Astrocyte (in vitro differentiated cells and primary cell): ENCODE measurements at regions not wholly inside any gene's neighbourhood (a gene's known extent, or its start where the extent isn't known, plus 50 kb on each side); places are given as distances from the start of the nearest gene placed in this dataset.
"Not testable (repeated sequence)": the region's sequence is repeated elsewhere in the genome, so short reads cannot be mapped to it uniquely, and the experiment has no call there.

Experiments used
- DNase-seq: peaks from one replicate; pipeline ENCODE4 v3.0.0-alpha.2; 2010; ENCODE audit warnings: low read depth
- FAIRE-seq: peaks from 2 replicates; lab custom pipeline; 2011; peaks lifted over from hg19 to GRCh38; lab: Jason Lieb, UNC
- H2AFZ ChIP-seq: 2 replicates; pipeline ENCODE4 v1.6.0; 2012; ENCODE audit warnings: low read depth, low read length, inconsistent platforms
- H3K27ac ChIP-seq: 2 replicates; pipeline ENCODE4 v1.5.1; 2011; ENCODE audit warnings: low read depth, low read length, inconsistent platforms
- H3K27me3 ChIP-seq: 2 replicates; pipeline ENCODE4 v1.6.0; 2011; ENCODE audit warnings: low read length, inconsistent platforms; ENCODE audit not compliant: insufficient read depth
- H3K36me3 ChIP-seq: 2 replicates; pipeline ENCODE4 v1.5.1; 2011; ENCODE audit warnings: low read length, inconsistent platforms; ENCODE audit not compliant: insufficient read depth
- H3K4me1 ChIP-seq: 2 replicates; pipeline ENCODE4 v1.5.1; 2011; ENCODE audit warnings: low read length, inconsistent platforms; ENCODE audit not compliant: insufficient read depth
- H3K4me2 ChIP-seq: 2 replicates; pipeline ENCODE4 v1.6.0; 2012; ENCODE audit warnings: low read length, inconsistent platforms
- H3K4me3 ChIP-seq: 2 replicates; pipeline ENCODE4 v1.5.1; 2011; ENCODE audit warnings: low read depth, mild to moderate bottlenecking, low read length, inconsistent platforms; ENCODE audit not compliant: insufficient read depth
- H3K79me2 ChIP-seq: 2 replicates; pipeline ENCODE4 v1.6.0; 2012; ENCODE audit warnings: mild to moderate bottlenecking, low read length, inconsistent platforms; ENCODE audit not compliant: insufficient read depth
- H3K9ac ChIP-seq: 2 replicates; pipeline ENCODE4 v1.6.0; 2012; ENCODE audit warnings: mild to moderate bottlenecking, low read length, inconsistent platforms
- H3K9me3 ChIP-seq: 2 replicates; pipeline ENCODE4 v1.5.1; 2012; ENCODE audit warnings: low read depth, mild to moderate bottlenecking, low read length, inconsistent platforms; ENCODE audit not compliant: insufficient read depth
- H4K20me1 ChIP-seq: 2 replicates; pipeline ENCODE4 v1.6.0; 2012; ENCODE audit warnings: low read length, inconsistent platforms; ENCODE audit not compliant: insufficient read depth
- H3K27ac Mint-ChIP-seq: one replicate; pipeline ENCODE4 v1.8.0; 2021; ENCODE audit warnings: mild to moderate bottlenecking, mixed read lengths; ENCODE audit not compliant: unreplicated experiment
- H3K27me3 Mint-ChIP-seq: one replicate; pipeline ENCODE4 v1.8.0; 2021; ENCODE audit warnings: low read depth, mixed read lengths; ENCODE audit not compliant: unreplicated experiment
- H3K36me3 Mint-ChIP-seq: one replicate; pipeline ENCODE4 v1.8.0; 2021; ENCODE audit warnings: low read depth, mixed read lengths; ENCODE audit not compliant: unreplicated experiment
- H3K4me1 Mint-ChIP-seq: one replicate; pipeline ENCODE4 v1.8.0; 2021; ENCODE audit warnings: low read depth, mixed read lengths; ENCODE audit not compliant: unreplicated experiment
- H3K4me3 Mint-ChIP-seq: one replicate; pipeline ENCODE4 v1.8.0; 2021; ENCODE audit warnings: mild to moderate bottlenecking, moderate library complexity, mixed read lengths; ENCODE audit not compliant: unreplicated experiment
- H3K9me3 Mint-ChIP-seq: one replicate; pipeline ENCODE4 v1.8.0; 2021; ENCODE audit warnings: mild to moderate bottlenecking, mixed read lengths; ENCODE audit not compliant: unreplicated experiment
- EZH2 ChIP-seq: IDR thresholded peaks from 2 replicates; pipeline ENCODE4 v1.6.1; 2012; ENCODE audit warnings: mild to moderate bottlenecking, low read length, inconsistent platforms; ENCODE audit not compliant: insufficient read depth
- TF ChIP-seq, protein P1 (sequence below): IDR thresholded peaks from 2 replicates; pipeline ENCODE4 v1.5.1; 2011; ENCODE audit warnings: low read depth, mild to moderate bottlenecking, inconsistent platforms, low read length, moderate library complexity; ENCODE audit not compliant: insufficient read depth

DNA sequence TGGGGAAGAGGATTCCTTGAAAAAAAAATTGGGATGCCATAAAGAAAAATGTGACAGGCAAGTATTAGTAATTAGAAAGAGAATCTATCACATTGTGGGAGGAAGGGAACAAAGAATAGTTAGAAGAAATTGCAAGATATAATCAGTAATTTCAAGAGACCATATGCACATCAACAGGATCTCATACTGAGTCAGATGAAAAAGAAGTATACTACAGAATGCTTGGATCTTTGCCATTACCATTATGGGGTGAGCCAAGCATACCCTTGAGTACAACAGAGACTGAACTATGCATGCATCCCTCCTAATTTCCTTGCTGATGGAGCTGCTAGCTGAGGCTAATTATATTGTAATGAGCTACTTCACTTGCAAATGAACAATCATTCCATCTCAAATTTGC, 287.6 kb downstream of the PAPSS1 start:
- Histone ChIP-seq H2AFZ (no peak overlapping the region), H3K27me3 (no peaks in the 10 kb centered on the region)
- FAIRE-seq = no peak

DNA sequence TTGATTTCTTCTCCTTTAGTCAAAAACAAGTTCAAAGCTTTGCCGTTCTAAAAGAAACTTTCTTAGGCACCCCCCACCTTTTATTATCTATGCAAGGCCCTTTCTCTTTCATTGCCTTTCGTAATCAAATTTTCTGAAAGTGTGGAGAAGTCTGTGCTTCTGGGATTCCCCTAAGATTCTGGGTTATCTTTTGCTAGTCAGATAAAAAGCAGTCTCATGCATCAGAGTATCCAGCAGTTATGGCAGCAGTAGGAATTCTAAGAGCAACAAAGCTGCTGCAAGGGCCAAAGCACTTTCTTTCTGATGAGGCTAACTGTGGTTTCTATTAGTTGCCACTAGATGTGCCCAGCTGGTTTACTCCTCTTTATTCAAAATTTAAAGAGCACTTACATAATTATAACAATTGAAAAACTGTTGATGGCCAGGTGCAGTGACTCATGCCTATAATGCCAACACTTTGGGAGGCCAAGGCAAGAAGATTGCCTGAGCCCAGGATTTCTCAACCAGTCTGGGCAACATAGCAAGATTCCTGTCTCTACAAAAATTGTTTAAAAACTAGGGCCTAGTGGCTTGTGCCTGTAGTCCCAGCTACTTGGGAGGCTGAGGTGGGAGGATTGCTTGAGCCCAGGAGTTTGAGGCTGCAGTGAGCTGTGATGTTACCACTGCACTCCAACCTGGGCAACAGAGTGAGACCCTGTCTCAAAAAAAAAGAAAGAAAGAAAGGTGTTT, 296.2 kb downstream of the PAPSS1 start:
- H3K79me2 ChIP-seq = no peaks in the 10 kb centered on the region
- H3K27me3 ChIP-seq = no peaks in the 10 kb centered on the region
- H3K4me3 Mint-ChIP-seq = no peak overlapping the region
- H4K20me1 ChIP-seq = no peaks in the 10 kb centered on the region
- no peaks in the 10 kb centered on the region for H3K9me3 ChIP-seq
- H3K36me3 ChIP-seq = no peaks in the 10 kb centered on the region
- no peak overlapping the region for H3K9ac ChIP-seq
- no peak overlapping the region for H3K4me3 ChIP-seq
- no peak for DNase-seq
- H3K9me3 Mint-ChIP-seq = no peaks in the 10 kb centered on the region
- H3K4me2 ChIP-seq = no peak overlapping the region
- H3K27me3 Mint-ChIP-seq = no peaks in the 10 kb centered on the region
- no peak for FAIRE-seq
- H3K4me1 ChIP-seq = no peaks in the 10 kb centered on the region
- TF ChIP-seq, protein P1, sequence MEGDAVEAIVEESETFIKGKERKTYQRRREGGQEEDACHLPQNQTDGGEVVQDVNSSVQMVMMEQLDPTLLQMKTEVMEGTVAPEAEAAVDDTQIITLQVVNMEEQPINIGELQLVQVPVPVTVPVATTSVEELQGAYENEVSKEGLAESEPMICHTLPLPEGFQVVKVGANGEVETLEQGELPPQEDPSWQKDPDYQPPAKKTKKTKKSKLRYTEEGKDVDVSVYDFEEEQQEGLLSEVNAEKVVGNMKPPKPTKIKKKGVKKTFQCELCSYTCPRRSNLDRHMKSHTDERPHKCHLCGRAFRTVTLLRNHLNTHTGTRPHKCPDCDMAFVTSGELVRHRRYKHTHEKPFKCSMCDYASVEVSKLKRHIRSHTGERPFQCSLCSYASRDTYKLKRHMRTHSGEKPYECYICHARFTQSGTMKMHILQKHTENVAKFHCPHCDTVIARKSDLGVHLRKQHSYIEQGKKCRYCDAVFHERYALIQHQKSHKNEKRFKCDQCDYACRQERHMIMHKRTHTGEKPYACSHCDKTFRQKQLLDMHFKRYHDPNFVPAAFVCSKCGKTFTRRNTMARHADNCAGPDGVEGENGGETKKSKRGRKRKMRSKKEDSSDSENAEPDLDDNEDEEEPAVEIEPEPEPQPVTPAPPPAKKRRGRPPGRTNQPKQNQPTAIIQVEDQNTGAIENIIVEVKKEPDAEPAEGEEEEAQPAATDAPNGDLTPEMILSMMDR = no peak
- TF ChIP-seq EZH2 = no peak
- H3K4me1 Mint-ChIP-seq = no peaks in the 10 kb centered on the region
- no peak overlapping the region for H3K27ac ChIP-seq
- H2AFZ ChIP-seq = no peak overlapping the region
- H3K36me3 Mint-ChIP-seq = no peaks in the 10 kb centered on the region
- no peak overlapping the region for H3K27ac Mint-ChIP-seq

More for the DNA sequence above, 287.6 kb downstream of the PAPSS1 start:
- no peaks in the 10 kb centered on the region for H3K27me3 Mint-ChIP-seq
- no peaks in the 10 kb centered on the region for H3K9me3 Mint-ChIP-seq
- no peak overlapping the region for H3K4me2 ChIP-seq
- H3K4me3 ChIP-seq = no peak overlapping the region
- H4K20me1 ChIP-seq = no peaks in the 10 kb centered on the region
- H3K4me1 Mint-ChIP-seq = peaks cover 2% of the 10 kb centered on the region
- DNase-seq = peak; percentile 7
- no peak overlapping the region for H3K27ac Mint-ChIP-seq
- no peaks in the 10 kb centered on the region for H3K9me3 ChIP-seq
- no peak overlapping the region for H3K9ac ChIP-seq
- no peaks in the 10 kb centered on the region for H3K36me3 ChIP-seq
- no peaks in the 10 kb centered on the region for H3K36me3 Mint-ChIP-seq
- H3K27ac ChIP-seq = no peak overlapping the region
- H3K79me2 ChIP-seq = no peaks in the 10 kb centered on the region
- H3K4me3 Mint-ChIP-seq = no peak overlapping the region
- no peak for TF ChIP-seq EZH2
- TF ChIP-seq, protein P1 = no peak
- H3K4me1 ChIP-seq = no peaks in the 10 kb centered on the region

DNA sequence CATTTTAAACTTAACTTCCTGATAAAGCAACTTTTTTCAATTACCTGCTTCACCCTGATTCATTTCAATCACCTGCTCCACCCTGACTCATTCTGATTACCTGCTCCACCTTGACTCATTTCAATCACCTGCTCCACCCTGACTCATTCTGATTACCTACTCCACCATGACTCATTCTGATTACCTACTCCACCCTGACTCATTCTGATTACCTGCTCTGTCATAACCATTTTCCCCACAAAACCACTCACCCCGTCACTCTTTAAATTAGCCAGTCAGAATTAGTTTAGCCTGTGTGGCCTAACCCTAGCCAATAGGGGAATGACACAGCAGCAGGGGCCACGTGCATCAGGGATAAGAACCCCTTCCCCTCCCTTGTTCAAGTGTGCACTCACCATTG, 300.5 kb downstream of the PAPSS1 start:
- not testable (repeated sequence) for H3K27ac Mint-ChIP-seq, H4K20me1 ChIP-seq, H3K4me2 ChIP-seq, H3K4me1 ChIP-seq, H3K36me3 Mint-ChIP-seq, H3K36me3 ChIP-seq, H3K27ac ChIP-seq, H3K79me2 ChIP-seq, H3K4me1 Mint-ChIP-seq, FAIRE-seq, H3K9me3 ChIP-seq, H3K9ac ChIP-seq, H2AFZ ChIP-seq, DNase-seq, H3K27me3 ChIP-seq, H3K4me3 ChIP-seq, H3K27me3 Mint-ChIP-seq, H3K9me3 Mint-ChIP-seq, H3K4me3 Mint-ChIP-seq
